ENCODE measurements at regions not wholly inside any gene's neighbourhood (a gene's known extent, or its start where the extent isn't known, plus 50 kb on each side); places are given as distances from the start of the nearest gene placed in this dataset.

GRCh38 chr4:31053451-31053850 lies 333.3 kb downstream of the PCDH7 start:
- Mint-ChIP-seq H3K27ac (no peak overlapping the region), H3K4me1 (no peaks in the 10 kb centered on the region), H3K9me3 (peaks cover 0 to 9% of the 10 kb centered on the region in 2 donors), H3K4me3 (no peak overlapping the region), H3K27me3 (no peaks in the 10 kb centered on the region)
- DNase-seq = no peak
- no peak for ATAC-seq

GRCh38 chr4:31054295-31054694 lies 334.1 kb downstream of the PCDH7 start:
- H3K4me1 Mint-ChIP-seq = no peaks in the 10 kb centered on the region
- no peak overlapping the region for H3K4me3 Mint-ChIP-seq
- no peak for DNase-seq
- no peaks in the 10 kb centered on the region for H3K27me3 Mint-ChIP-seq
- H3K9me3 Mint-ChIP-seq = peaks cover 0 to 9% of the 10 kb centered on the region in 2 donors
- no peak overlapping the region for H3K27ac Mint-ChIP-seq
- no peak for ATAC-seq

- H3K4me1 Mint-ChIP-seq = no peaks in the 10 kb centered on the region
- H3K27me3 Mint-ChIP-seq = no peaks in the 10 kb centered on the region
- ATAC-seq (no peak), DNase-seq (no peak)
- H3K9me3 Mint-ChIP-seq = peaks cover 0 to 9% of the 10 kb centered on the region in 2 donors
- H3K4me3 Mint-ChIP-seq = no peak overlapping the region
- no peak overlapping the region for H3K27ac Mint-ChIP-seq
Measured at GRCh38 chr4:31058656-31059055, 338.5 kb downstream of the PCDH7 start.

- Mint-ChIP-seq H3K4me3 (no peak overlapping the region), H3K27ac (no peak overlapping the region), H3K4me1 (no peaks in the 10 kb centered on the region), H3K9me3 (peaks cover 0 to 9% of the 10 kb centered on the region in 2 donors), H3K27me3 (no peaks in the 10 kb centered on the region)
- ATAC-seq (no peak), DNase-seq (no peak)
Measured at GRCh38 chr4:31059753-31060522, 339.8 kb downstream of the PCDH7 start.

- ATAC-seq (no peak), DNase-seq (no peak)
- H3K27ac Mint-ChIP-seq = no peak overlapping the region
- no peaks in the 10 kb centered on the region for H3K9me3 Mint-ChIP-seq
- no peaks in the 10 kb centered on the region for H3K4me1 Mint-ChIP-seq
- H3K27me3 Mint-ChIP-seq = no peaks in the 10 kb centered on the region
- H3K4me3 Mint-ChIP-seq = no peak overlapping the region
Measured at GRCh38 chr4:31065086-31065485, 344.9 kb downstream of the PCDH7 start.

GRCh38 chr4:31068257-31069075 lies 348.3 kb downstream of the PCDH7 start:
- Mint-ChIP-seq H3K27ac (no peak overlapping the region), H3K4me1 (no peaks in the 10 kb centered on the region), H3K4me3 (no peak overlapping the region), H3K9me3 (peaks cover 0 to 7% of the 10 kb centered on the region in 2 donors), H3K27me3 (no peaks in the 10 kb centered on the region)
- DNase-seq (no peak), ATAC-seq (no peak)

GRCh38 chr4:31069151-31069550 lies 349.0 kb downstream of the PCDH7 start:
- Mint-ChIP-seq H3K27ac (no peak overlapping the region), H3K9me3 (peaks cover 0 to 7% of the 10 kb centered on the region in 2 donors), H3K27me3 (no peaks in the 10 kb centered on the region), H3K4me3 (no peak overlapping the region), H3K4me1 (no peaks in the 10 kb centered on the region)
- ATAC-seq (no peak), DNase-seq (no peak)

GRCh38 chr4:31071508-31072486 lies 351.6 kb downstream of the PCDH7 start:
- no peak overlapping the region for H3K27ac Mint-ChIP-seq
- DNase-seq (no peak), ATAC-seq (no peak)
- H3K4me1 Mint-ChIP-seq = no peaks in the 10 kb centered on the region
- H3K9me3 Mint-ChIP-seq = peaks cover 0 to 7% of the 10 kb centered on the region in 2 donors
- no peaks in the 10 kb centered on the region for H3K27me3 Mint-ChIP-seq
- no peak overlapping the region for H3K4me3 Mint-ChIP-seq

- Mint-ChIP-seq H3K4me1 (no peaks in the 10 kb centered on the region), H3K9me3 (peaks cover 5 to 20% of the 10 kb centered on the region in 2 donors), H3K27me3 (no peaks in the 10 kb centered on the region), H3K27ac (no peak overlapping the region), H3K4me3 (no peak overlapping the region)
- ATAC-seq = no peak
- DNase-seq = no peak
Measured at GRCh38 chr4:31075969-31076368, 355.8 kb downstream of the PCDH7 start.

GRCh38 chr4:31078661-31079060 lies 358.5 kb downstream of the PCDH7 start:
- no peak overlapping the region for H3K27ac Mint-ChIP-seq
- H3K9me3 Mint-ChIP-seq = peaks cover 5 to 13% of the 10 kb centered on the region in 2 donors
- ATAC-seq = no peak
- no peak for DNase-seq
- H3K4me1 Mint-ChIP-seq = no peaks in the 10 kb centered on the region
- no peak overlapping the region for H3K4me3 Mint-ChIP-seq
- no peaks in the 10 kb centered on the region for H3K27me3 Mint-ChIP-seq

GRCh38 chr4:31080887-31081286 lies 360.7 kb downstream of the PCDH7 start:
- ATAC-seq = no peak

GRCh38 chr4:31081366-31081765 lies 361.2 kb downstream of the PCDH7 start:
- H3K4me3 Mint-ChIP-seq = no peak overlapping the region
- no peak overlapping the region for H3K27ac Mint-ChIP-seq
- no peak for DNase-seq
- no peak for ATAC-seq
- H3K4me1 Mint-ChIP-seq = no peaks in the 10 kb centered on the region
- H3K27me3 Mint-ChIP-seq = no peaks in the 10 kb centered on the region
- H3K9me3 Mint-ChIP-seq = peaks cover 8 to 26% of the 10 kb centered on the region in 2 donors

More at GRCh38 chr4:31080887-31081286, 360.7 kb downstream of the PCDH7 start:
- no peak overlapping the region for H3K27ac Mint-ChIP-seq
- no peaks in the 10 kb centered on the region for H3K4me1 Mint-ChIP-seq
- peaks cover 8 to 26% of the 10 kb centered on the region in 2 donors for H3K9me3 Mint-ChIP-seq
- no peaks in the 10 kb centered on the region for H3K27me3 Mint-ChIP-seq
- H3K4me3 Mint-ChIP-seq = no peak overlapping the region
- DNase-seq = no peak

- Mint-ChIP-seq H3K4me3 (no peak overlapping the region), H3K9me3 (peaks cover 3 to 18% of the 10 kb centered on the region in 2 donors), H3K4me1 (no peaks in the 10 kb centered on the region), H3K27me3 (no peaks in the 10 kb centered on the region), H3K27ac (no peak overlapping the region)
- DNase-seq (no peak), ATAC-seq (no peak)
Measured at GRCh38 chr4:31083456-31083855, 363.3 kb downstream of the PCDH7 start.

- ATAC-seq (no peak), DNase-seq (no peak)
- H3K4me3 Mint-ChIP-seq = no peak overlapping the region
- peaks cover 3 to 13% of the 10 kb centered on the region in 2 donors for H3K9me3 Mint-ChIP-seq
- H3K4me1 Mint-ChIP-seq = no peaks in the 10 kb centered on the region
- no peaks in the 10 kb centered on the region for H3K27me3 Mint-ChIP-seq
- H3K27ac Mint-ChIP-seq = no peak overlapping the region
Measured at GRCh38 chr4:31084806-31085416, 364.7 kb downstream of the PCDH7 start.

GRCh38 chr4:31085689-31086088 lies 365.5 kb downstream of the PCDH7 start:
- DNase-seq (no peak), ATAC-seq (no peak)
- Mint-ChIP-seq H3K9me3 (peaks cover 3 to 13% of the 10 kb centered on the region in 2 donors), H3K4me3 (no peak overlapping the region), H3K4me1 (no peaks in the 10 kb centered on the region), H3K27me3 (no peaks in the 10 kb centered on the region), H3K27ac (no peak overlapping the region)

Measured in stimulated activated naive CD8-positive, alpha-beta T cell treated with anti-CD3 and anti-CD28 coated beads, Interleukin-15, amount 100 ng/mL, for 72 hours (primary cell).